Suprapubic skin (tissue), 4 donors: ENCODE measurements at regions not wholly inside any gene's neighbourhood (a gene's known extent, or its start where the extent isn't known, plus 50 kb on each side); places are given as distances from the start of the nearest gene placed in this dataset.

Source experiments
- EP300 ChIP-seq: sonication (generic); formaldehyde crosslinking; IDR thresholded peaks from one replicate; pipeline ENCODE4 v1.6.1; 2017; ENCODE audit warnings: antibody characterized with exemption
- POLR2A ChIP-seq, 2 donors: fragments of 450-650 bp; IDR thresholded peaks; one replicate each; pipeline ENCODE4 v1.6.1; 2017; ENCODE audit warnings: antibody characterized with exemption in 2 of 2, mild to moderate bottlenecking in 2 of 2, moderate library complexity in 2 of 2
- POLR2AphosphoS5 ChIP-seq, 3 donors: sonication (generic); formaldehyde crosslinking; IDR thresholded peaks; one replicate each; pipeline ENCODE4 v1.6.1; 2017; ENCODE audit warnings: antibody characterized with exemption in 3 of 3
- TF ChIP-seq, protein P1 (sequence below), 2 donors: fragments of 200-600 bp in 1 of 2; fragments of 450-650 bp in 1 of 2; sonication (generic) in 1 of 2; IDR thresholded peaks; one replicate each; pipeline ENCODE4 v1.5.1; 2016 to 2019; ENCODE audit warnings: antibody characterized with exemption in 2 of 2, mild to moderate bottlenecking in 1 of 2, moderate library complexity in 1 of 2

DNA sequence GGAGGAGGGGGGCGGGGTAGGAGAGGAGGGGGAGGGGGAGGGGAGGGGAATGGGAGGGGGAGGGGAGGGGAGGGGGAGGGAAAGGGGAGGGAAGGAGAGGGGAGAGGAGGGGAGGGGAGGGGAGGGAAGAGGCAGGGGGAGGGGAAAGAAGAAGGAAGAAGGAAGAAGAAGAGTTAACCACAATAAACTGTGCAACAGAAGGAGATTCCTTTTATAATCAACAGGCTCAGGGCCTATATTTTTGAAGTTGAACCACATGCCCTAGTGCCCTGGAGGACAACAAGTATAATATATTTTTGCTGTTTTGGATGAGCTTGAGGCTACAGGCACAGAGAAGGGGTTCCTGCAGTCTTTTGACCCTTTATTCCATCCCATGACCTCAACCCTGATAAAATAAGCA, 228.2 kb upstream of the IRF2BP2 start:
- no peak for TF ChIP-seq EP300
- TF ChIP-seq, protein P1, sequence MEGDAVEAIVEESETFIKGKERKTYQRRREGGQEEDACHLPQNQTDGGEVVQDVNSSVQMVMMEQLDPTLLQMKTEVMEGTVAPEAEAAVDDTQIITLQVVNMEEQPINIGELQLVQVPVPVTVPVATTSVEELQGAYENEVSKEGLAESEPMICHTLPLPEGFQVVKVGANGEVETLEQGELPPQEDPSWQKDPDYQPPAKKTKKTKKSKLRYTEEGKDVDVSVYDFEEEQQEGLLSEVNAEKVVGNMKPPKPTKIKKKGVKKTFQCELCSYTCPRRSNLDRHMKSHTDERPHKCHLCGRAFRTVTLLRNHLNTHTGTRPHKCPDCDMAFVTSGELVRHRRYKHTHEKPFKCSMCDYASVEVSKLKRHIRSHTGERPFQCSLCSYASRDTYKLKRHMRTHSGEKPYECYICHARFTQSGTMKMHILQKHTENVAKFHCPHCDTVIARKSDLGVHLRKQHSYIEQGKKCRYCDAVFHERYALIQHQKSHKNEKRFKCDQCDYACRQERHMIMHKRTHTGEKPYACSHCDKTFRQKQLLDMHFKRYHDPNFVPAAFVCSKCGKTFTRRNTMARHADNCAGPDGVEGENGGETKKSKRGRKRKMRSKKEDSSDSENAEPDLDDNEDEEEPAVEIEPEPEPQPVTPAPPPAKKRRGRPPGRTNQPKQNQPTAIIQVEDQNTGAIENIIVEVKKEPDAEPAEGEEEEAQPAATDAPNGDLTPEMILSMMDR (IDR thresholded peaks at IDR 0.05), result no peak
- no peak for TF ChIP-seq POLR2A (IDR thresholded peaks at IDR 0.05)
- TF ChIP-seq POLR2AphosphoS5 (IDR thresholded peaks at IDR 0.05), result no peak
